CD4-positive, CD25-positive, alpha-beta regulatory T cell (primary cell): ENCODE measurements at regions not wholly inside any gene's neighbourhood (a gene's known extent, or its start where the extent isn't known, plus 50 kb on each side); places are given as distances from the start of the nearest gene placed in this dataset.

Experiments used
- ATAC-seq, 2 donors: fragments of 150-1000 bp; cut with Tn5 transposase; one replicate each; pipeline ENCODE4 v1.10.0; 2021; ENCODE audit warnings: low read depth in 2 of 2, moderate number of reproducible peaks in 2 of 2, moderate library complexity in 1 of 2
- DNase-seq, 3 donors: peaks; one replicate each; pipeline versions ENCODE4 v3.0.0 to v3.0.0-alpha.2; 2012 to 2022; ENCODE audit warnings: mixed read lengths in 1 of 3
- H3K27ac ChIP-seq: one replicate; pipeline ENCODE4 v1.7.0; 2013; ENCODE audit warnings: mild to moderate bottlenecking, low read length; ENCODE audit not compliant: insufficient read depth, poor library complexity, severe bottlenecking
- H3K27me3 ChIP-seq: one replicate; pipeline ENCODE4 v1.7.0; 2013; ENCODE audit warnings: low read length; ENCODE audit not compliant: control insufficient read depth, insufficient read depth
- H3K36me3 ChIP-seq: one replicate; pipeline ENCODE4 v1.7.0; 2013; ENCODE audit warnings: mild to moderate bottlenecking, low read length, moderate library complexity; ENCODE audit not compliant: control insufficient read depth, insufficient read depth
- H3K4me1 ChIP-seq: 2 replicates; pipeline ENCODE4 v1.7.0; 2013; ENCODE audit warnings: mild to moderate bottlenecking, low read length; ENCODE audit not compliant: insufficient read depth, control insufficient read depth, poor library complexity, severe bottlenecking
- H3K4me3 ChIP-seq: one replicate; pipeline ENCODE4 v1.7.0; 2013; ENCODE audit warnings: low read depth, mild to moderate bottlenecking, low read length, moderate library complexity
- H3K9me3 ChIP-seq, 2 experiments: 1 replicate in 1 of 2; 2 replicates in 1 of 2; pipeline ENCODE4 v1.7.0; 2013; ENCODE audit warnings: low read length in 2 of 2, mild to moderate bottlenecking in 1 of 2, moderate library complexity in 1 of 2; ENCODE audit not compliant: control insufficient read depth in 2 of 2
- H3K27ac Mint-ChIP-seq, 3 donors: one replicate each; pipeline ENCODE4 v1.8.0; 2020 to 2022; ENCODE audit warnings: mild to moderate bottlenecking in 3 of 3, mixed read lengths in 3 of 3, moderate library complexity in 2 of 3
- H3K27me3 Mint-ChIP-seq: one replicate; pipeline ENCODE4 v1.8.0; 2022; ENCODE audit warnings: mild to moderate bottlenecking, mixed read lengths
- H3K36me3 Mint-ChIP-seq: one replicate; pipeline ENCODE4 v1.8.0; 2020; ENCODE audit warnings: mixed read lengths
- H3K4me1 Mint-ChIP-seq, 4 donors: one replicate each; pipeline ENCODE4 v1.8.0; 2020 to 2022; ENCODE audit warnings: mixed read lengths in 4 of 4, mild to moderate bottlenecking in 1 of 4
- H3K4me3 Mint-ChIP-seq, 4 donors: one replicate each; pipeline ENCODE4 v1.8.0; 2020 to 2022; ENCODE audit warnings: mild to moderate bottlenecking in 4 of 4, mixed read lengths in 4 of 4, moderate library complexity in 3 of 4
- H3K9me3 Mint-ChIP-seq, 7 donors: one replicate each; pipeline ENCODE4 v1.8.0; 2020 to 2022; ENCODE audit warnings: mixed read lengths in 7 of 7, mild to moderate bottlenecking in 3 of 7, moderate library complexity in 2 of 7

- Histone ChIP-seq H3K27ac (no peak overlapping the region), H3K36me3 (no peaks in the 10 kb centered on the region), H3K27me3 (no peaks in the 10 kb centered on the region), H3K4me3 (no peak overlapping the region), H3K4me1 (no peaks in the 10 kb centered on the region), H3K9me3 (no peaks in the 10 kb centered on the region)
- H3K36me3 Mint-ChIP-seq = no peaks in the 10 kb centered on the region
- H3K27me3 Mint-ChIP-seq = peaks cover 5% of the 10 kb centered on the region
- peaks cover 0 to 5% (median 2%) of the 10 kb centered on the region in 7 donors for H3K9me3 Mint-ChIP-seq
- H3K4me3 Mint-ChIP-seq = no peak overlapping the region
- ATAC-seq (no peak), DNase-seq (no peak)
- no peaks in the 10 kb centered on the region for H3K4me1 Mint-ChIP-seq
- H3K27ac Mint-ChIP-seq = no peak overlapping the region
Measured at GRCh38 chr6:21648475-21649050, 55.0 kb downstream of the SOX4 start.

DNA sequence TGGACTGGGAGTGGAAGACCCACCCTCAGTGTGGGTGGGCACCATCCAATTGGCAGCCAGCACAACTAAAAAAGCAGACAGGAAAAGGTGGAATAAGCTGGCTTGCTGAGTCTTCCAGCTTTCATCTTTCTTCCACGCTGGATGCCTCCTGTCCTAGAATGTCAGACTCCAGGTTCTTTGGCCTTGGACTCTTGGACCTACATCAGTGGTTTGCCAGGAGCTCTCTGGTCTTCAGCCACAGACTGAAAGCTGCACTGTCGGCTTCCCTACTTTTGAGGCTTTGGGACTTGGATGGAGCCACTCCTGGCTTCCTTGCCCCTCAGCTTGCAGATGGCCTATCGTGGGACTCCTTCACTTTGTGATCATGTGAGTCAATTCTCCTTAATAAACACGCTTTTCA is 59.8 kb downstream of the SOX4 start:
- Mint-ChIP-seq H3K36me3 (no peaks in the 10 kb centered on the region), H3K4me3 (no peak overlapping the region), H3K27ac (no peak overlapping the region), H3K9me3 (peaks cover 0 to 3% (median 2%) of the 10 kb centered on the region in 7 donors), H3K4me1 (no peaks in the 10 kb centered on the region), H3K27me3 (no peaks in the 10 kb centered on the region)
- no peak for ATAC-seq
- Histone ChIP-seq H3K9me3 (no peaks in the 10 kb centered on the region), H3K36me3 (no peaks in the 10 kb centered on the region), H3K27ac (no peak overlapping the region), H3K4me1 (no peaks in the 10 kb centered on the region), H3K4me3 (no peak overlapping the region), H3K27me3 (no peaks in the 10 kb centered on the region)
- no peak for DNase-seq

DNA sequence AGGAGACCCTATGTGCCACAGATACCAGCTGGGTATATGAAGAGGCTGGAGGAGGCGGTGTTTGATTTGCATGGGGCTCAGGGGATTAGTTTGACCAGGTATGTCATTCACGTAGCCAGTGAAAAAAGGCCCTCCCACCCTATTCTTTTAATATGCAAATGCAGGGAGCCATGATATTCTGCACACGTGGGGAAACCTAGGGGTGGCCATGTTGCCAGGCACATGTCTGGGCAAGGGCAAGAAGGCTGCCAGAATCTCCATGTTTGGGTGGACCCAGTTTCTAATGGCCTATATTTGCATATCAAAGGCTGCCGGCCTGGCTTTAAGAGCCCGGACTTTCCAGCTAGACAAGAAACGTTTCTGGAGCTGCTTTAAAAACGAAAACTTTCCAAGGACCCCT is 60.4 kb downstream of the SOX4 start:
- peaks cover 0 to 4% (median 2%) of the 10 kb centered on the region in 7 donors for H3K9me3 Mint-ChIP-seq
- H3K27me3 Mint-ChIP-seq = no peaks in the 10 kb centered on the region
- H3K27me3 ChIP-seq = no peaks in the 10 kb centered on the region
- no peaks in the 10 kb centered on the region for H3K9me3 ChIP-seq
- no peak overlapping the region for H3K4me3 Mint-ChIP-seq
- no peak overlapping the region for H3K27ac Mint-ChIP-seq
- no peaks in the 10 kb centered on the region for H3K4me1 ChIP-seq
- no peaks in the 10 kb centered on the region for H3K36me3 ChIP-seq
- H3K27ac ChIP-seq = no peak overlapping the region
- no peak for DNase-seq
- no peaks in the 10 kb centered on the region for H3K4me1 Mint-ChIP-seq
- ATAC-seq = no peak
- no peak overlapping the region for H3K4me3 ChIP-seq
- no peaks in the 10 kb centered on the region for H3K36me3 Mint-ChIP-seq

GRCh38 chr6:21654361-21654760 is 60.8 kb downstream of the SOX4 start:
- H3K4me3 Mint-ChIP-seq = no peak overlapping the region
- no peaks in the 10 kb centered on the region for H3K4me1 ChIP-seq

GRCh38 chr6:21663966-21664313 is 70.4 kb downstream of the SOX4 start:
- Histone ChIP-seq H3K27me3 (peaks cover 20% of the 10 kb centered on the region), H3K4me3 (no peak overlapping the region), H3K27ac (no peak overlapping the region), H3K4me1 (no peaks in the 10 kb centered on the region), H3K36me3 (no peaks in the 10 kb centered on the region), H3K9me3 (no peaks in the 10 kb centered on the region)
- no peaks in the 10 kb centered on the region for H3K36me3 Mint-ChIP-seq
- no peak overlapping the region for H3K27ac Mint-ChIP-seq
- peaks cover 0 to 31% (median 2%) of the 10 kb centered on the region in 4 donors for H3K4me1 Mint-ChIP-seq
- ATAC-seq (no peak), DNase-seq (no peak)
- peaks cover 71% of the 10 kb centered on the region for H3K27me3 Mint-ChIP-seq
- H3K4me3 Mint-ChIP-seq = no peak overlapping the region
- H3K9me3 Mint-ChIP-seq = peaks cover 0 to 3% (median 1%) of the 10 kb centered on the region in 7 donors

More at GRCh38 chr6:21654361-21654760, 60.8 kb downstream of the SOX4 start:
- Mint-ChIP-seq H3K4me1 (no peaks in the 10 kb centered on the region), H3K9me3 (peaks cover 0 to 4% (median 2%) of the 10 kb centered on the region in 7 donors), H3K36me3 (no peaks in the 10 kb centered on the region), H3K27me3 (no peaks in the 10 kb centered on the region), H3K27ac (peak overlapping the region in 1 of 3 donors; percentile 12)
- ATAC-seq (no peak), DNase-seq (no peak)
- Histone ChIP-seq H3K9me3 (no peaks in the 10 kb centered on the region), H3K4me3 (no peak overlapping the region), H3K27me3 (no peaks in the 10 kb centered on the region), H3K36me3 (no peaks in the 10 kb centered on the region), H3K27ac (no peak overlapping the region)

GRCh38 chr6:21664314-21665109 is 71.0 kb downstream of the SOX4 start:
- no peak overlapping the region for H3K4me3 ChIP-seq
- Mint-ChIP-seq H3K9me3 (peaks cover 0 to 3% (median 1%) of the 10 kb centered on the region in 7 donors), H3K27ac (no peak overlapping the region), H3K4me3 (peak overlapping the region in 1 of 4 donors; percentile 38), H3K36me3 (no peaks in the 10 kb centered on the region), H3K27me3 (peaks cover 76% of the 10 kb centered on the region), H3K4me1 (peaks cover 0 to 31% (median 2%) of the 10 kb centered on the region in 4 donors)
- no peak for DNase-seq
- peaks cover 20% of the 10 kb centered on the region for H3K27me3 ChIP-seq
- no peaks in the 10 kb centered on the region for H3K36me3 ChIP-seq
- H3K27ac ChIP-seq = no peak overlapping the region
- no peaks in the 10 kb centered on the region for H3K9me3 ChIP-seq
- no peak for ATAC-seq
- no peaks in the 10 kb centered on the region for H3K4me1 ChIP-seq

DNA sequence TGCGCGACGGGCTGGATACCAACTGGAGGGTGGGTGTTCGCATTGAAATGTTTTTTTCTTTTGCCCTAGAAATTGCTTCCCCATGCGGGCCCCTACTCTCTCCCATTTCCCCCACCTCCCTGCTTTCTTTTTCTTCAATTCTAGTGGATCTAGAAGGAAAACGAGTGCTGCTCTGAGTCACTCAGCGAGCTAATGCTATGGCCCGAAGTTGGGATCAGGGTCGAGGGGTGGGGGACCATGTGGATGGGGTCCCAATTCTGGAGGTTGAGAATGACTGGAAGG is 71.5 kb downstream of the SOX4 start:
- Mint-ChIP-seq H3K27ac (no peak overlapping the region), H3K36me3 (no peaks in the 10 kb centered on the region), H3K27me3 (peaks cover 82% of the 10 kb centered on the region), H3K4me3 (no peak overlapping the region), H3K4me1 (peaks cover 0 to 31% (median 2%) of the 10 kb centered on the region in 4 donors), H3K9me3 (peaks cover 0 to 3% (median 1%) of the 10 kb centered on the region in 7 donors)
- DNase-seq = no peak
- Histone ChIP-seq H3K36me3 (no peaks in the 10 kb centered on the region), H3K4me3 (no peak overlapping the region), H3K4me1 (no peaks in the 10 kb centered on the region), H3K27ac (no peak overlapping the region), H3K9me3 (no peaks in the 10 kb centered on the region), H3K27me3 (peaks cover 20% of the 10 kb centered on the region)
- no peak for ATAC-seq
